MM.1S (cell line): ENCODE measurements at regions not wholly inside any gene's neighbourhood (a gene's known extent, or its start where the extent isn't known, plus 50 kb on each side); places are given as distances from the start of the nearest gene placed in this dataset.
A peak's percentile ranks its signal among the peaks of the same experiment; 100 is the strongest.

ENCODE experiments used
- DNase-seq: peaks from one replicate; pipeline ENCODE4 v3.0.0-alpha.2; 2015
- H2AFZ ChIP-seq: fragments of 300-600 bp; sonication (generic); 2 replicates; pipeline ENCODE4 v1.6.0; 2016; ENCODE audit warnings: antibody characterized with exemption, low read length
- H3F3A ChIP-seq: fragments of 300-600 bp; sonication (generic); 2 replicates; pipeline ENCODE4 v1.6.1; 2016; ENCODE audit warnings: mild to moderate bottlenecking, antibody characterized with exemption, low read length, moderate library complexity, mixed read lengths; ENCODE audit not compliant: insufficient read depth
- H3K27ac ChIP-seq: fragments of 300-600 bp; sonication (generic); 2 replicates; pipeline ENCODE4 v1.5.1; 2016; ENCODE audit warnings: mild to moderate bottlenecking, low read length
- H3K27me3 ChIP-seq: fragments of 300-600 bp; sonication (generic); replicated peaks from 2 replicates; pipeline ENCODE4 v1.6.0; 2016; ENCODE audit warnings: low read length; ENCODE audit not compliant: insufficient read depth
- H3K36me3 ChIP-seq: fragments of 300-600 bp; sonication (generic); replicated peaks from 2 replicates; pipeline ENCODE4 v1.6.1; 2016; ENCODE audit warnings: mild to moderate bottlenecking, low read length, mixed read lengths; ENCODE audit not compliant: insufficient read depth
- H3K4me1 ChIP-seq: fragments of 300-600 bp; sonication (generic); 2 replicates; pipeline ENCODE4 v1.6.1; 2016; ENCODE audit warnings: low read length, mixed read lengths
- H3K4me2 ChIP-seq: fragments of 300-600 bp; sonication (generic); 2 replicates; pipeline ENCODE4 v1.6.0; 2016; ENCODE audit warnings: low read depth, low read length
- H3K4me3 ChIP-seq: fragments of 300-600 bp; sonication (generic); 2 replicates; pipeline ENCODE4 v1.5.1; 2016; ENCODE audit warnings: low read length, mixed read lengths
- H3K79me2 ChIP-seq: fragments of 300-600 bp; sonication (generic); 2 replicates; pipeline ENCODE4 v1.6.1; 2016; ENCODE audit warnings: mixed run types, low read length, mixed read lengths
- H3K9ac ChIP-seq: fragments of 300-600 bp; sonication (generic); 2 replicates; pipeline ENCODE4 v1.6.1; 2016; ENCODE audit warnings: low read length, mixed read lengths
- H3K9me2 ChIP-seq: fragments of 300-600 bp; sonication (generic); replicated peaks from 2 replicates; pipeline ENCODE4 v1.6.1; 2016; ENCODE audit warnings: mild to moderate bottlenecking, low read length, mixed read lengths; ENCODE audit not compliant: insufficient read depth
- H3K9me3 ChIP-seq: fragments of 300-600 bp; sonication (generic); replicated peaks from 2 replicates; pipeline ENCODE4 v1.6.1; 2016; ENCODE audit warnings: mild to moderate bottlenecking, low read length, mixed read lengths; ENCODE audit not compliant: insufficient read depth
- H4K20me1 ChIP-seq: fragments of 300-600 bp; sonication (generic); 2 replicates; pipeline ENCODE4 v1.6.1; 2016; ENCODE audit warnings: mild to moderate bottlenecking, low read length, moderate library complexity, mixed read lengths; ENCODE audit not compliant: insufficient read depth
- EZH2 ChIP-seq: fragments of 300-600 bp; sonication (generic); optimal IDR thresholded peaks from 2 replicates; pipeline ENCODE3; 2017; ENCODE audit warnings: low read depth, mild to moderate bottlenecking, antibody characterized with exemption, low read length, mixed read lengths
- EZH2phosphoT487 ChIP-seq: fragments of 300-600 bp; sonication (generic); IDR thresholded peaks from 2 replicates; pipeline ENCODE4 v1.6.1; 2018; ENCODE audit warnings: antibody characterized with exemption, low read length
- TF ChIP-seq, protein P1 (sequence below): fragments of 300-600 bp; sonication (generic); IDR thresholded peaks from 2 replicates; pipeline ENCODE4 v1.5.1; 2016; ENCODE audit warnings: antibody characterized with exemption, low read length, mixed read lengths

DNA sequence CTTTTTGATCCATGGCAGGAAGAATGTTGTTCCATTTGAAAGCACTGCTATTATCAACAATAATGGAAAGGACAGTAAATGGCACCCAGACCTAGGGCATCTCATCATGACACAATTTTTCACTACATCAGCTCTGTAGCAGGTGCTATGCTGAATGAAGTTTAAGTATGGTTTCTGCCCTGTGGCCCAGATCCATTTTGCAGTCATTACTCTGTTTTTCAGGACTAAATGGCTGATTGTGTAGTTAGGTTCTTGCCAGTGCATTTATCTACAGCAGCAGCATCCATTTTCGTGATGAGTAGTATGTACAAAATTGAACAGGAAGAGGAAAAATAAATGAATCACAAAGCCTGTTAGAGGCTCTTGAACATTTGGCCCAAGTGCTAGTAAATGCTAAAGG lies 270.5 kb upstream of the CD180 start:
- no peaks in the 10 kb centered on the region; the same call in 1 of the 2 replicates for H3K9me3 ChIP-seq
- no peaks in the 10 kb centered on the region for H3F3A ChIP-seq
- H3K4me2 ChIP-seq, result no peak overlapping the region
- H3K4me1 ChIP-seq, result no peaks in the 10 kb centered on the region
- no peaks in the 10 kb centered on the region for H3K36me3 ChIP-seq
- no peaks in the 10 kb centered on the region for H4K20me1 ChIP-seq
- H3K27me3 ChIP-seq, result no peaks in the 10 kb centered on the region
- H3K9me2 ChIP-seq, result no peaks in the 10 kb centered on the region
- no peaks in the 10 kb centered on the region for H3K79me2 ChIP-seq
- TF ChIP-seq, protein P1, sequence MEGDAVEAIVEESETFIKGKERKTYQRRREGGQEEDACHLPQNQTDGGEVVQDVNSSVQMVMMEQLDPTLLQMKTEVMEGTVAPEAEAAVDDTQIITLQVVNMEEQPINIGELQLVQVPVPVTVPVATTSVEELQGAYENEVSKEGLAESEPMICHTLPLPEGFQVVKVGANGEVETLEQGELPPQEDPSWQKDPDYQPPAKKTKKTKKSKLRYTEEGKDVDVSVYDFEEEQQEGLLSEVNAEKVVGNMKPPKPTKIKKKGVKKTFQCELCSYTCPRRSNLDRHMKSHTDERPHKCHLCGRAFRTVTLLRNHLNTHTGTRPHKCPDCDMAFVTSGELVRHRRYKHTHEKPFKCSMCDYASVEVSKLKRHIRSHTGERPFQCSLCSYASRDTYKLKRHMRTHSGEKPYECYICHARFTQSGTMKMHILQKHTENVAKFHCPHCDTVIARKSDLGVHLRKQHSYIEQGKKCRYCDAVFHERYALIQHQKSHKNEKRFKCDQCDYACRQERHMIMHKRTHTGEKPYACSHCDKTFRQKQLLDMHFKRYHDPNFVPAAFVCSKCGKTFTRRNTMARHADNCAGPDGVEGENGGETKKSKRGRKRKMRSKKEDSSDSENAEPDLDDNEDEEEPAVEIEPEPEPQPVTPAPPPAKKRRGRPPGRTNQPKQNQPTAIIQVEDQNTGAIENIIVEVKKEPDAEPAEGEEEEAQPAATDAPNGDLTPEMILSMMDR, result no peak
- TF ChIP-seq EZH2phosphoT487 (no peak), EZH2 (no peak)
- no peak overlapping the region for H3K9ac ChIP-seq
- H2AFZ ChIP-seq, result no peak overlapping the region
- no peak overlapping the region for H3K27ac ChIP-seq
- H3K4me3 ChIP-seq, result no peak overlapping the region
- no peak for DNase-seq

DNA sequence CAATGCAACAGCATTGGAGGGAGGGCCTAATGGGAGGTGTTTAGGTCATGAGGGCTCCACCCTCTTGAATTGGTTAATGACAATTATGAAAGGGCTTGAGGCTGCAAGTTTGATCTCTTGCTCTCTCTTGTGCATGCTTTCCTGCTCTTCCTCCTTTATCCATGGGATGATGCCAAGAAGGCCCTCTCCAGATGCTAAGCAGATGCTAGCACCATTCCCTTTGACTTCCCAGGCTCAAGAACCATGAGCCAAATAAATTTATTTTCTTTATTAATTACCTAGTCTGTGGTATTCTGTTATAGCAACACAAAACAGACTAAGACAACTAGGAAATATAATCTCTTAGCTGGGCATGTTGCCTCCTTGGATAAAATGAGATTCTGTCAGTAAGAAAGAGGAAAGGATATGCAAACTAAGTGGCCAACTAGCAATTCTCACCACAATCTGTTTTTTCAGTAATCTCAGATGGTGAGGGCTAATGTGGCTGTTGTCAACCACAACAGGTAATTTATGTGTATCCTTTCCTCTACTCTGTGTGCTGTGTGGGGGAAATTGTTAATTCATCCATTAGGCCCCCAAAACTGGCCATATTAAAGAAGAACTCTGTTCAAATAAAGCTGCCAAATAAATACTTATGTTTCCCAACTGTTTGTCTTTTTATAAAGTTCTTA lies 269.1 kb upstream of the CD180 start:
- DNase-seq, result peak; percentile 8
- Histone ChIP-seq H3K9me3 (no peaks in the 10 kb centered on the region; the same call in 1 of the 2 replicates), H3K4me2 (no peak overlapping the region), H3K27me3 (no peaks in the 10 kb centered on the region), H3K4me3 (no peak overlapping the region), H4K20me1 (no peaks in the 10 kb centered on the region), H3K4me1 (no peaks in the 10 kb centered on the region), H2AFZ (no peak overlapping the region), H3K27ac (no peak overlapping the region), H3K9me2 (no peaks in the 10 kb centered on the region), H3K79me2 (no peaks in the 10 kb centered on the region), H3K9ac (no peak overlapping the region), H3F3A (no peaks in the 10 kb centered on the region), H3K36me3 (no peaks in the 10 kb centered on the region)
- TF ChIP-seq EZH2, result no peak
- TF ChIP-seq, protein P1, result no peak
- no peak for TF ChIP-seq EZH2phosphoT487

DNA sequence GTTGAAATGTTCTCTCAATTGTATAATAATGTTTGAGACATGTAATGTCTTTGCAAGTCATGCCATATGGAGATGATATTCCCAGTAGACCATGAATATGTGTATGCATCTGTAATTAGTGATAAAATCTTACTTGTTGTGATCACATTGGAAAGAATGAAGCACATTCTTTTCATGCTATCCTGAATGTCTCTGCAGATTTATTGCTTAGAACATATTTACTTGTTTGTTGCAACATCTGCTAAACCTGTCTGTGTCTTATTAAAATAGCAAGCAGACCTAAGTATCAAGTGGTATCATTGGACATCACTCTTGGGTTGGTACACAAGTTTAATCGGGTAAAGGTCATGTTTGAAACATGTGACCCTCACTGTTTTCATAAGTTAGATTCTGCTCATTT lies 265.5 kb upstream of the CD180 start:
- Histone ChIP-seq H3K27ac (no peak overlapping the region), H3K27me3 (no peaks in the 10 kb centered on the region), H3F3A (no peaks in the 10 kb centered on the region), H3K36me3 (no peaks in the 10 kb centered on the region), H3K4me3 (no peak overlapping the region), H3K9ac (no peak overlapping the region), H3K4me2 (no peak overlapping the region), H3K9me2 (no peaks in the 10 kb centered on the region), H4K20me1 (no peaks in the 10 kb centered on the region), H3K9me3 (no peaks in the 10 kb centered on the region), H2AFZ (no peak overlapping the region), H3K4me1 (no peaks in the 10 kb centered on the region), H3K79me2 (no peaks in the 10 kb centered on the region)
- TF ChIP-seq EZH2 (no peak), EZH2phosphoT487 (no peak)
- TF ChIP-seq, protein P1, result no peak
- DNase-seq, result no peak
